Type B pancreatic cell (in vitro differentiated cells): ENCODE measurements at regions not wholly inside any gene's neighbourhood (a gene's known extent, or its start where the extent isn't known, plus 50 kb on each side); places are given as distances from the start of the nearest gene placed in this dataset.
A peak's percentile ranks its signal among the peaks of the same experiment; 100 is the strongest.
"Not testable (repeated sequence)": the region's sequence is repeated elsewhere in the genome, so short reads cannot be mapped to it uniquely, and the experiment has no call there.

Experiments used
- DNase-seq: peaks from one replicate; pipeline ENCODE4 v3.0.0; 2021; ENCODE audit warnings: mixed read lengths; ENCODE audit not compliant: unreplicated experiment; ENCODE audit errors: extremely low spot score
- H3K27ac Mint-ChIP-seq: 2 replicates; pipeline ENCODE4 v1.8.0; 2021; ENCODE audit warnings: mild to moderate bottlenecking, mixed read lengths
- H3K27me3 Mint-ChIP-seq: 2 replicates; pipeline ENCODE4 v1.8.0; 2021; ENCODE audit warnings: mixed read lengths
- H3K36me3 Mint-ChIP-seq: 2 replicates; pipeline ENCODE4 v1.8.0; 2021; ENCODE audit warnings: mixed read lengths
- H3K4me1 Mint-ChIP-seq: one replicate; pipeline ENCODE4 v1.8.0; 2021; ENCODE audit warnings: mixed read lengths; ENCODE audit not compliant: unreplicated experiment
- H3K4me3 Mint-ChIP-seq: 2 replicates; pipeline ENCODE4 v1.8.0; 2021; ENCODE audit warnings: mild to moderate bottlenecking, mixed read lengths
- H3K9me3 Mint-ChIP-seq: 2 replicates; pipeline ENCODE4 v1.8.0; 2021; ENCODE audit warnings: mixed read lengths
- TF ChIP-seq, protein P1 (sequence below): fragments of 200-600 bp; sonication (generic); conservative IDR thresholded peaks from 2 replicates; pipeline ENCODE4 v1.5.0; 2021; ENCODE audit warnings: antibody characterized with exemption, mild to moderate bottlenecking

DNA sequence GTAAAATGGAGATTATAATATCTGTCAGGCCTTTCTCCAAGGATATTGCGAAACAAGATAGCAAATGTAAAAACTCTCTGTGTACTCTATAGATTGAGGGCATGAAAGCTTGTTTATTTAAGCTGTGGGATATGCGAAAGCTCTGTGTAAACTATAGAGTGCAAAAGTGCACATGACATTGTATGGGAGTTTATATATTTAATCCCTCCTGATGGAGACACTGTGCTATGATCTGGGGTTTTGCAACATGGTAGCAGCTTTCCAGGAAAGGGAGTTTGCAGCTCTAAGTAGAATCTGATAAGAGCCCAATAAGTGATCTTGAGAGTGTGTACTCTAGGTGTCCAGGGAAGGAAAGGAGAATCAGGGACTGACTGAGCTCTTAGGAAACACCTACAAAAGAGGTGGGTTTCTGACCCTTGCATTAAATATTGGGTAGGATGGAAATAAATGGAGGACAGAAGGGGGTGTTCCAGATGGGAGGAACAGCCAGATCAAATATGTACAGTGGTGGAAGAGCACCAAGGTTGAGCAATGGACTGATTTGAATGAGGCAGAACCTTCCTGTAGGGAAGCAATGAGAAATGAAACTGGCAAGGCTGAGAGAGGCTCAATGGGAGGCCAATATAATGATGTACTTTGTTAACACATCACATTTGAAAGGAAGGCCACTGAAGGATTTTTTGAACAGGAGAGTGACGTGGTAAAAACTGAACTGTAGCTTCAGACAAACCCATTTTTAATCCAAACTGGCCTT is 450.1 kb downstream of the GJA1 start:
- Mint-ChIP-seq H3K27ac (peak overlapping the region; percentile 59), H3K36me3 (no peaks in the 10 kb centered on the region), H3K4me1 (peaks cover 14% of the 10 kb centered on the region), H3K27me3 (no peaks in the 10 kb centered on the region), H3K9me3 (peaks cover 11% of the 10 kb centered on the region), H3K4me3 (no peak overlapping the region)
- TF ChIP-seq, protein P1, sequence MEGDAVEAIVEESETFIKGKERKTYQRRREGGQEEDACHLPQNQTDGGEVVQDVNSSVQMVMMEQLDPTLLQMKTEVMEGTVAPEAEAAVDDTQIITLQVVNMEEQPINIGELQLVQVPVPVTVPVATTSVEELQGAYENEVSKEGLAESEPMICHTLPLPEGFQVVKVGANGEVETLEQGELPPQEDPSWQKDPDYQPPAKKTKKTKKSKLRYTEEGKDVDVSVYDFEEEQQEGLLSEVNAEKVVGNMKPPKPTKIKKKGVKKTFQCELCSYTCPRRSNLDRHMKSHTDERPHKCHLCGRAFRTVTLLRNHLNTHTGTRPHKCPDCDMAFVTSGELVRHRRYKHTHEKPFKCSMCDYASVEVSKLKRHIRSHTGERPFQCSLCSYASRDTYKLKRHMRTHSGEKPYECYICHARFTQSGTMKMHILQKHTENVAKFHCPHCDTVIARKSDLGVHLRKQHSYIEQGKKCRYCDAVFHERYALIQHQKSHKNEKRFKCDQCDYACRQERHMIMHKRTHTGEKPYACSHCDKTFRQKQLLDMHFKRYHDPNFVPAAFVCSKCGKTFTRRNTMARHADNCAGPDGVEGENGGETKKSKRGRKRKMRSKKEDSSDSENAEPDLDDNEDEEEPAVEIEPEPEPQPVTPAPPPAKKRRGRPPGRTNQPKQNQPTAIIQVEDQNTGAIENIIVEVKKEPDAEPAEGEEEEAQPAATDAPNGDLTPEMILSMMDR: no peak
- no peak for DNase-seq

DNA sequence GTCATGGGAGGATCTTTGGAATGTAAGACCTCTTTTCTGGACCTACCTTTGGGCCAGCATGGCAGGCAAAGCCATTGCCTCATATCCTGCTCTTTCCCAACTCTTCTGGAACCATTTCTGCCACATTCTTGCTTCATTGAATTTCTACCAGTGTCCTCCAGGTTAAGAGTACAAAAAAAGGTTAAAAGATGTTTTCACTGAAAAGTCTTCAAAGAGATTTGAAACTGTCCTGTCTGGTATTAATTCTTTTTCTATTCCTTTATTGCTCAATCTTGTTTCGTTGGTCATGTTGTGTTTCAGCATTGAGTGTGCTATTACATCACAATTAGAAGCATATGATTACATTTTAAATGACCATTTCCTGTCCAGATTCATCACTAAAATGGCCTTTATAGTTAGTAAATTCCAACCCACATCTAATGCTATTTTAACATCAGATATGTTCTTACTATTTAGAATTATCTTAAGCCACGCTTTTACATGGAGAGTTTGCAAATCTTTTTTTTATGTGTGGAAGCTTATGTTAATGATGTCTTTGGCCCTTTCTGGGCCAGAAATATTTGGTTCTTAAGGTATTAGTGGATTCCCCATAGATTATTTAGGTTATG is 450.9 kb downstream of the GJA1 start:
- H3K36me3 Mint-ChIP-seq: no peaks in the 10 kb centered on the region
- TF ChIP-seq, protein P1: no peak
- peaks cover 11% of the 10 kb centered on the region for H3K9me3 Mint-ChIP-seq
- H3K27me3 Mint-ChIP-seq: no peaks in the 10 kb centered on the region
- H3K4me3 Mint-ChIP-seq: no peak overlapping the region
- peaks cover 14% of the 10 kb centered on the region for H3K4me1 Mint-ChIP-seq
- H3K27ac Mint-ChIP-seq: no peak overlapping the region
- no peak for DNase-seq

DNA sequence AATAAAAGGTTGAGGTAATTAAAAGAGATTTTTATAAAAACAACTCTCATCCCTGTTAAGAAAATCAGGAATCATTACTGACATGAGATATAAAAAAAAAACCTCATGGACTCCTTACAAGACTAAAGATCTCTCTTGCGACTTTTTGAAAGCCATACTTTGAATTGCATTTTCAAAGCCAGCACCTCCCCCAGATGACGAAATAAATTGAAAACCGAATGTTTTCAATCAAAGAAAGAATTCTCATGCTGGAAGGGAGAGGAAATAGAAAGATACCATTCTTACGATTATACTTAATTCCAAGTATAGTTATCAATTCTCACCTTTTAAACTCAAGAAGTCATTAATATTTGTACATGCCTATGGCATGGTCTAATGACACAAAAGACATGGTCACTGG is 452.3 kb downstream of the GJA1 start:
- peaks cover 11% of the 10 kb centered on the region for H3K9me3 Mint-ChIP-seq
- no peak overlapping the region for H3K4me3 Mint-ChIP-seq
- H3K27ac Mint-ChIP-seq: no peak overlapping the region
- TF ChIP-seq, protein P1: no peak
- no peak for DNase-seq
- peaks cover 14% of the 10 kb centered on the region for H3K4me1 Mint-ChIP-seq
- H3K27me3 Mint-ChIP-seq: no peaks in the 10 kb centered on the region
- H3K36me3 Mint-ChIP-seq: no peaks in the 10 kb centered on the region

DNA sequence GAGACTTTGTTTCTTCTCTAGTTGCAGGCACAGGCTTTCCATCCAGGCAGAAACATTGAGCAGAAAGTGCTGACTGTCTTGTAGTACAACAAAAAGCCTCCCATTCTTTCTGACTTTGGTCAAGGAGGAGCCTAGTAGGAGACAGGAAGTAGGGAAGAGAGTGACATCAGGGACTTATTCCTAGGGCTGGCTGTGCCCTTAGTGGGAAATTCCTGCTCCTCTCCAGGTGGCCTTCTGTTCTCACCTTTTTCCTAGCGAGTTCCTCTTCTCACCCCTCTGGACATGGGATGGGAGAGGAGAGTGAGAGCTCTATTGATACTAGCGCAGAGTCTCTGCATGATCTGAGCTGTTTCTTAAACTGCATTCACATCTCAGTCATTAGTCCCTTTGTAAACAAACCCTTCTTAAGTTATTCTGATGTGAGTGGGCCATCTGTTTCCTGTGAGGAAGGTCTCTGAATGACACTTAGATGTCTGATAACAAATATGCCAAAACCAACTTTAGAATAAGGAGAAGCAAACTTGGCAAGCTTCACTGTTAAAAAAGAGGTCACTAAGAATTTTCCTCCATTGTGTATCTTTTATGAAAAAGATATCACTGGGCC is 455.0 kb downstream of the GJA1 start:
- DNase-seq: no peak
- peaks cover 6% of the 10 kb centered on the region for H3K4me1 Mint-ChIP-seq
- H3K9me3 Mint-ChIP-seq: peaks cover 9% of the 10 kb centered on the region
- H3K36me3 Mint-ChIP-seq: no peaks in the 10 kb centered on the region
- no peaks in the 10 kb centered on the region for H3K27me3 Mint-ChIP-seq
- no peak overlapping the region for H3K4me3 Mint-ChIP-seq
- TF ChIP-seq, protein P1: no peak
- H3K27ac Mint-ChIP-seq: no peak overlapping the region

DNA sequence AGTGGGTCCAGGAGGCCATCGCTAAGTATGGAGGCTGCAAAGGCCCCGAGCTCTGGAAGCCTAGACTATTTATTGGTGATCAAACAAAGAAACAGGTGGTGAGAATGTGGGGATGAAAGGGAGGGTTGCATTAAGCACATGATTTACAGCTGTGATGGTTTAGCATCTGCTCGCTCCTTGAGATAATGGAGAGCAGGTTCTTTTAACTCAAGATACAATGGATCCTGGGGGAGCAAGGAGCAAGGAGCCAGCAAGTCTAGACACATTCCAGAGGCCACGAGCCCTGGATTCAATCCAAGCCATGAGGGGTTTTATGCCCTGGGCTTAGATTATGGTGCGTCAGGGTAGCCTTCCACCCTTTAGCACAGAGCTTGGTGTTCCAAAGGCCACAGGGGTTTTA is 460.3 kb downstream of the GJA1 start:
- H3K4me3 Mint-ChIP-seq, DNase-seq, H3K9me3 Mint-ChIP-seq, H3K36me3 Mint-ChIP-seq, H3K27me3 Mint-ChIP-seq, H3K27ac Mint-ChIP-seq, H3K4me1 Mint-ChIP-seq: not testable (repeated sequence)

DNA sequence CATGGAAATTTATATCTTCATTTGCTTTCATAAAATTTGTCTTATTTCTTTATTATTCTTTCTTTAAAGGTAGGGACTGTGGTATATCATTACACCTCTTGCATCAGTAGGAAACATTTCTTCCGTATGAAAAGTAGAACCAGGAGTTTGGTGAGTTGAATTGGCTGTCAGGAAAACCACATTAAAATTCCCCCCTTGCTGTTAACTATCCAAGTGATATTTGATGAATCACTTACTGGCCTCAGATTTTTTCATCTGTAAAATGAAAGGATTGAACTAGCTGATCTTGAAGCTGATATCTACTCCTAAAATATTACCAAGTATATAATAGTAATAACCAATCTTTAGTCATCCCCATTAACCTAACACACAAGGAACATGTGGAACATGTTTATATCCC is 460.9 kb downstream of the GJA1 start:
- no peak for DNase-seq
- Mint-ChIP-seq H3K27ac (no peak overlapping the region), H3K27me3 (no peaks in the 10 kb centered on the region), H3K36me3 (no peaks in the 10 kb centered on the region), H3K4me3 (no peak overlapping the region), H3K4me1 (peaks cover 5% of the 10 kb centered on the region), H3K9me3 (no peaks in the 10 kb centered on the region)
- TF ChIP-seq, protein P1: no peak
